ENCODE measurements at regions not wholly inside any gene's neighbourhood (a gene's known extent, or its start where the extent isn't known, plus 50 kb on each side); places are given as distances from the start of the nearest gene placed in this dataset.

GRCh38 chr10:130866857-130867256 is 444.7 kb downstream of the TCERG1L start:
- DNase-seq, result no peak

GRCh38 chr10:130867446-130868194 is 443.9 kb downstream of the TCERG1L start:
- no peak for DNase-seq

GRCh38 chr10:130869179-130869841 is 442.2 kb downstream of the TCERG1L start:
- no peak for DNase-seq

- DNase-seq, result no peak
These were observed 440.1 kb downstream of the TCERG1L start for GRCh38 chr10:130871406-130871805.

GRCh38 chr10:130873636-130874035 is 437.9 kb downstream of the TCERG1L start:
- no peak for DNase-seq

- no peak for DNase-seq
These were observed 436.4 kb downstream of the TCERG1L start for GRCh38 chr10:130875116-130875515.

- DNase-seq, result no peak
These were observed 435.5 kb downstream of the TCERG1L start for GRCh38 chr10:130875897-130876472.

- no peak for DNase-seq
These were observed 434.4 kb downstream of the TCERG1L start for GRCh38 chr10:130877126-130877525.

- no peak for DNase-seq
These were observed 433.4 kb downstream of the TCERG1L start for GRCh38 chr10:130878131-130878530.

- no peak for DNase-seq
These were observed 428.6 kb downstream of the TCERG1L start for GRCh38 chr10:130882906-130883305.

- DNase-seq, result no peak
These were observed 427.1 kb downstream of the TCERG1L start for GRCh38 chr10:130884456-130884855.

- DNase-seq, result no peak
These were observed 426.4 kb downstream of the TCERG1L start for GRCh38 chr10:130885021-130885655.

GRCh38 chr10:130887170-130887569 is 424.4 kb downstream of the TCERG1L start:
- DNase-seq, result no peak

- DNase-seq, result no peak
These were observed 423.0 kb downstream of the TCERG1L start for GRCh38 chr10:130888493-130888892.

- no peak for DNase-seq
These were observed 422.3 kb downstream of the TCERG1L start for GRCh38 chr10:130889240-130889639.

- DNase-seq, result no peak
These were observed 421.7 kb downstream of the TCERG1L start for GRCh38 chr10:130889780-130890179.

GRCh38 chr10:130891066-130891465 is 420.5 kb downstream of the TCERG1L start:
- no peak for DNase-seq

GRCh38 chr10:130894471-130894870 is 417.1 kb downstream of the TCERG1L start:
- no peak for DNase-seq

- DNase-seq, result no peak
These were observed 416.4 kb downstream of the TCERG1L start for GRCh38 chr10:130895161-130895560.

GRCh38 chr10:130897815-130898214 is 413.7 kb downstream of the TCERG1L start:
- DNase-seq, result no peak

- no peak for DNase-seq
These were observed 413.1 kb downstream of the TCERG1L start for GRCh38 chr10:130898381-130898780.

GRCh38 chr10:130899856-130900255 is 411.7 kb downstream of the TCERG1L start:
- DNase-seq, result no peak

Data from muscle of arm (tissue), 1 donor.